HG03196 (cell line): ENCODE measurements at regions not wholly inside any gene's neighbourhood (a gene's known extent, or its start where the extent isn't known, plus 50 kb on each side); places are given as distances from the start of the nearest gene placed in this dataset.
"Not testable (repeated sequence)": the region's sequence is repeated elsewhere in the genome, so short reads cannot be mapped to it uniquely, and the experiment has no call there.

ENCODE experiments used
- ATAC-seq: cut with Tn5 transposase; IDR thresholded peaks from one replicate; pipeline ENCODE4 v1.9.1; 2021; ENCODE audit not compliant: unreplicated experiment

DNA sequence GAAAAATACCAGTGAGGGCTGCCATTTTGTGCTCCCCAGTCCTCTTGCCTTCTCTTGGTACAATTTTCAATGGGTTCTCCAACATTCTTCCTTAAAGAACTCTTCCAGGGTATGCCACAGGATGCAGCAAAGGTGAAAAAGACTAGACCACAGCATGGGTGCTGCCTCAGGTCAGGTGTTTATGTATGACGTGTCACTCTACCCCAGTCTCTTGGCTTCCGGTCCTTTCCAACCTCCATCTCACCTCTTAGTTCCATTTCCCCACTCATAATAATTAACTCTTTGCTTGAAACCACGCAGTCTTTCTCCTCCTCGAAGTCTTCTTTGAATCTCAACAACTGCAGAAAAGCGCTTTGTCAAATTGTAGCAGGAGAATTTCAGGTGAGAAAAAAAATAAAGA lies 104.7 kb upstream of the TBC1D5 start:
- no peak for ATAC-seq

DNA sequence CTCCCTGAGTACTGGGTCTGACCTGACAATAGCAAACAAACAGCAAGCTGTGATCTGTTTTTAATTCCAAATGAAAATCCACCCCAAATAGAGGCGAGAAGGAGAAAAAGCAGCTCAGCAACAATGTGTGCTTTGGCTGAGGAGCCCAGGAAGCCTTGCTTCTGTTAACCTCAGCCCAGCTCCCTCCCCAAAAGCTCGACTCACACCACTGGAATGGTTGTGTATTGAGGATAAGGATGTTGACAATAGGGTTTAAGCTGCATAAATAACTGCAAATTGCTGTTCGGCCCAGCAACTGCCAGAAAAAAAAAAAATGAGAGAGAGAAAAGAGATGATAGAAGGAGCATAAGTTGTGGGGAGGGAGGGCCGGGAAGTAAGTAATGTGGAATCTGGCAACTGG lies 104.0 kb upstream of the TBC1D5 start:
- no peak for ATAC-seq

DNA sequence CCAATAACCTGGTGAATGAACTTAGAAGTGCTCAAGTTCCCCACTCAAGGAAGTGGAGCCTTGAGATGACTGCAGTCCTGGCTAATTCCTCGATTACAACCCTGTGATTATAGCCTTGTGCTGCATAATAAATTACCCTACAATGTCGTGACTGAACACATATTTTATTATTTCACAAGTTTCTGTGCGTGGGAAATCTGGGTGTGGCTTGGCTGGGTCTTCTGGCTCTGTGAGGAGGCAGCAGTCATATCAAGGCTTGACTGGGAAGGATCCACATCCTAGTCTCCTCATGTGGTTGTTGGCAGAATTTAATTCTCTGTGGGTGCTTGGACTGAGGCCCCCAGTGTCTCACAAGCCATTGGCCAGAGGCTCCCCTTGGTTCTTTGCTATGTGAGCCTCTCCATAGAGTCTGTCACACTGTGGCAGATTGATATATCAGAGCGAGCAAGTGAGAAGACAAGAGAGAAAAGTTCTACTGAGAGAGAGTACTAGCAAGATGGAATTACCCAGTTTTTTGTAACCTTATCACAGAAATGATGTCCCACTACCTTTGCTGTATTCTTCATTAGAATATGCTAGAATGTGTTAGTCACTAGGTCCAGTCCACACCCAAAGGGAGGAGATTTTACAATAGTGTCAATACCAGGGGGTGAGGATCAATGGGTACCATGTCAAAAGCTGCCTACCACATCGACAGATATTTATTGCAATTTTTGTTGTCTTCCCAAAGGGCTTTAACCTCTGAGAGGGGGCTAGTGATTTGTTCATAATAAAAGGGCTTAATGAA lies 102.8 kb upstream of the TBC1D5 start:
- ATAC-seq = no peak

DNA sequence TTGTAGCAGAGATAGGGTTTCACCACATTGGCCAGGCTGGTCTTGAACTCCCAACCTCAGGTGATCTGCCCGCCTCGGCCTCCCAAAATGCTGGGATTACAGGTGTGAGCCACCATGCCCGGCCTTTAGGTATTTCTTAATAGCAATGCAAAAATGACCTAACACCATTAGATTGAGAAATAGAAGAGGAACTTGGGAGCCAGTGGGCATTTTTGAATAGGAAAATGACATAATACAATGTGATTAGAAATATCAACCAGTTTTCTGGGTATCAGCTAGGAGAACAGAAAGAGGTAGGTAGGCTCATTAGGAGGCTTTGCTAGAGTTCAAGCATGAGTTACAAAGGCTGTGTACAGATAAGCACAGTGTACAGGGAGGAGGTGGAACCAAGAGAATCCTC lies 101.8 kb upstream of the TBC1D5 start:
- no peak for ATAC-seq

DNA sequence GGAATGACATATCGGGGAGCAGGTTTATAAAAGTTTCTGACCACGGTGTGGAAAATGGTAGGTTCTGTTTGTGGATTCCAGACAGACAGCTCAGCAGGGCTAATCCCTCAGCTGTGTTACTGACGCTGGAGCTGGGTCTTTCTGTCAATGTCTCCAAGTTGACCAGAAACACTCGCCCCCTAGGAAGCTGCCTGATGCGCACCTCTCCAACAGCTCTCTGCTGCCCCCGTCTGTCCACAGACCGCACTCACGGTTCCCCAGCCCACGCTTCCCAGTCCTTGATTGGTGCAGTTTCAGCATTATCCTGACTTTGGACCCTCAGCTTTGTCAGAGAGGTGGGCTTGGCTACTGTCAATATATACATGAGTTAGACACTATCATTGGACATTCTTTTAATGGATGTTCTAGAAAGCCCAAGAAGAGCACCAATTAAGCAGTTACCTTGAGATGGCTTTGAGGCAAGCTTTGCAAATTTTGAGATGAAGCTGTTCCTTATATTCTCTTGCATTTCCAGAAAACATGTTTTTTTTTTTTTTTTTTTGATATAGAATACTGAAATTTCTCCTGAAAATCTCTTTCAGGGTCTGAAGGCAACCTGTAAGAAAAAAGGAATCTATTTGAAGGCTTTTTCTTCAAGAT lies 98.9 kb upstream of the TBC1D5 start:
- peak; percentile 79 for ATAC-seq

DNA sequence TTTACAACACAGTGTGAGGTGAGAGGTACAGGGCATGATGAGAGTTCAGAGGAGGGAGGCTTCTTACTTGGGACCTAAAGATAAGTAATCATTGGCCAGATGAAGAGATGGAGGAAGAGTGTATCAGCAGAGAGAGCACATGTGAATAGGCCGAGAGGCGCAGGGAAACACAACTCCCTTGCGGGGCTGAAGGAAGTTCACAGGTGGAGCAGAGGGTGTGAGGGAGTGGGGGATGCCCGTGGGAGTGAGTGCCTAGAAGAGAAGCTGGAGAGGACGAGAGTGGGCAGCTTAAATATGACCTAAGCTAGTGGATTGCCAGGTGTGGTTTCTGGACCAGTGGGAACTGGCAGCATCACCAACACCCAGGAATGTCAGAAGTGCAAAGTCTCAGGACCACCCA lies 98.2 kb upstream of the TBC1D5 start:
- ATAC-seq = no peak

DNA sequence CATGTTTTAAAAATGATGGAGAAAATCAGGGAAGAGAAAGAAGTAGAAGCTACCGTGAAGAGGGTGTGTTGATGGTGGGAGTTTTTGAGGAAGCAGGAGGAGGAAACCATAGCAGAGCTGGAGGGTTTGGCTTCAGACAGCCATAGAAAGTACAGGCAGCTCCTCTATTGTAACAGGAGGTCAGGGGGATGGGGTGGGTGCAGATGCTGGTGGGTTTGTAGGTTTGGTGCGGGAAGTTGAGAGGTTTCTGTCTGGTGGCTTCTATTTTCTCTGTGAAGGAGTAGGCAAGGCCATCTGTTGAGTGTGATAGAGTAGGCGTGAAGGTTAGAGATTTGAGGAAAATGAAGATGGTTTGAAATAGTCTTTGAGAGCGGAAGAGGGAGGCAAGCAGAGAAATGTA lies 97.7 kb upstream of the TBC1D5 start:
- no peak for ATAC-seq

DNA sequence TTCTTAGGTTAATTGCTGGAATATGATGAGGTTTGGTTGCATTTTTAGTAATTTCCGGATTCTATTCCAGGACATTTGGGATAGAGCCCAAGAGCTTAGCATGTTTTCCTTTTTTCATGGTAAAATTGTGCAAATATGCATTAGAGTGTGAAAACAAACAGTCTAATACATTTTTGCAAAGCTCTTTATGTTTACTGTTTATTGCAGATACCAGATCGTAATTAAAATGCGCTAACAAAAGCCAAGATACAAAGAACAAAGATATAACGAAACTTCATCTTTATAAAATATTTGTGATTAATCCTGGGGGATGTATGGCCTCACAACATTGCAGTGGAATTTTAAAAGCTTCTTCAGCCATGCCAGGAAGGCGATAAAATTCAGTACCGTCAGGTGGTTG lies 94.5 kb upstream of the TBC1D5 start:
- ATAC-seq = no peak

DNA sequence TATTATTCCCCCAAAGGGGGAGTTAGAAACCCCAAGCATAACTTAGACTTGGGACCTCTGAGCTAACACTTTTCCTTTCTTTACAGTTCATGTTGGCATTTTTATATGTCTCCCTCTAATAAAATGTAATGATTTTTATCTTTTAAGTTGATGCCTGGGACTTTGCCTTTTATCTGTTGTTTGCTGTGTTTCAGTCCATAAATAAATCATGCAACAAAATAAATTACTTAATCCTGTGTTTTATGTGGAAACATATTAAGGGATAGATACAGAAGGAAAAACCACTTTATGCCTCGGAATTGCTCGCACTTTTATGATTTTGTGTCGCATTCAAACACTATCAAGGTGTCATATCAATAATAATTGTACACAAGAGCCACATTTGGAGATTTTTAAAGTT lies 93.7 kb upstream of the TBC1D5 start:
- no peak for ATAC-seq

DNA sequence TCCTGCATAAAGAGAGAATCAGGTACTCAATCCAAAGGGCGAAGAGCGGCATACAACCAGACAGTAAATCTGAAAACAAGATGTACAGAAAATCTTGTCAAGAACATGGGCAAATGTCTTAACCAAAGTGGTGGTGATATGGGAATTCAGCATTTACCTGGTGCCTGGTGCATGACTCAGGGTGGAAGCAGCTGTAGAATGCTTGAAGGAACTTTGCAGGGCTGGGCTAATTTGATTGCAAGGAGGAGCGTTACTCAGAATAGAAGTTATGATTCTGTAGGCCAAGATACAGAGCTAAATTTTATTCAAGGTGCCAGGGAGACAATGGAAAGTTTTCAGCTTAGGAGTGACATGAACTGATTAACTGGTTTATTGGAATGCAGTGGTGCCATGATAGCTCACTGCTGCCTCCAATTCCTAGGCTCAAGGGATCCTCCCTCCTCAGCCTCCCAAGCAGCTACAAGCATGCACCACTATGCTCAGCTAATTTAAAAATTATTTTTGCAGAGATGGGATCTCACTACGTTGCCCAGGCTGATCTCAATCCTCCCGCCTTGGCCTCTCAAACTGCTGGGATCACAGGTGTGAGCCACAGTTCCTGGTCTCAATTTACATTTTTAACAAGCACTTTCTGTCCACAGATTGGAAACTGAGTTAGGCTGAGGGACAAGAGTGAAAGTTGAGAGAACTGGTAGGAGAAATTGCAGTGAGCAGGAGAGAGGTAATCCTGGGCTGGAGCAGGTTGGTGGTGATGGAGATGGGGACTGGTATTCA lies 91.5 kb upstream of the TBC1D5 start:
- ATAC-seq = no peak

DNA sequence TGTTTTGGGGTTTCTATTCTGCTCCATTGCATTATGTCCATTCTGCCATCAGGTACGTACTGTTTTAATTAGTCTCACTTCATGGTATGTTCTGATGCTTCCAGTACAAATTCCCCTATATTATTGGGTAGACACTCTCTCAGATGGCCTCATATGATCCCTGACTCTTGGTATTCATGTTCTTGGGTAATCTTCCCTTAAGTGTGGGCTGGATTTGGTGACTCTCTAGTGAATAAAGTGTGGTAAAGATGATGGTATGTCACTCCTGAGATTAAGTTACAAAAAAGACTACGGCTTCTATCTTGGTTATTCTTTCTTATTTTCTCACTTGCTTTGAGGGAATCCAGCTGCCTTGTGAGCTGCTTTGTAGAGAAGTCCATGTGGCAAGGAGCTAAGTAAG lies 89.6 kb upstream of the TBC1D5 start:
- no peak for ATAC-seq

DNA sequence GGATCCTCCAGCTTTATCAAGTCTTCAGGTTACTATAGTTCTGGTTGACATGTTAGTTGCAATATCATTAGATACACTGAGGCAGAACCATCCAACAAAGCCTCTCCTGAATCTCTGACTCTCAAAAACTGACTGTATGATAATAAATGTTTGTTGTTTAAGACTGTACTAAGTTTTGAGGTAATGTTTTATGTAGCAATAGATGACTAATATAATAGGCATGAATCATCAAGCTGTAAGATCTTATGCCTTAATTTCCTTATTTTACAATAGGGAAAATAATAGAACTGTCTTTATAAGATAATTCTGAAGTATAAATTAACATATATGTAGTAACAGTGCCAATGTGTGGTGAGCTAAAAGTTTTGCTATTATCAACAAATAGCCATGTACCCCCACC lies 88.9 kb upstream of the TBC1D5 start:
- ATAC-seq = no peak

DNA sequence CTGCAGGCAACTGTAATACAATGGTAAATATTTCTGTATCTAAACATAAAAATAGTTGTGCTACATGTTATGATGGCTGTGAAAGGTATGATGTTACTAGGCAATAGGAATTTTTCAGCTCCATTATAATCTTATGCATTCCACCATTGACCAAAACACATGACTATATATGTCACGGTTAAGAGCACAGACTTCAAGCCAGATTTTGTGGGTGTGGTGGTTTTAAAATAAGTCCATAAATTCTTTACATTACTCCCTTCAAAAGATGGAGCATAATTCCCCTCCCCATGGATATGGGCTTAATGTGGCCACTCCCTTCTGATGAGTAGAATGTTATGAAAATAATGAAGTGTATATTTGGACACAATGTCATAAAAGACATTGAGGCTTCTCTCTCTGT lies 88.4 kb upstream of the TBC1D5 start:
- no peak for ATAC-seq

DNA sequence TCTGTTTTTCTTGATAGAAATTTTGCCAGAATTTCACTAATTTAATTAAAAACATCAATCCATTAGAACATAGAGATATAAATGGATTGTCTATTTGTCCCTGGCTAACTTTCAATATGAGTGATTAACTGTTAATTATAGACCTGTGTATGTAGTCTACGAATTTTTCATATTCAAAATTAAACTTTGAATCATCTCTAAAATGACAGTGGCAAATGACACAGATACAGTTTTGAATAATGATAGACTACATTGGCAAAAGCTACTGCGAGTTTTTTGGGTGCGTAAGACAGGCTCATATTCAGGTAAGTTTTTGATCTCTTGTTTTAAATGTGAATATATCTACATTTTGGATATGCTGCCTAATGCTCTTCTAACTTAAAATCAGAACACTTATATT lies 86.0 kb upstream of the TBC1D5 start:
- no peak for ATAC-seq

DNA sequence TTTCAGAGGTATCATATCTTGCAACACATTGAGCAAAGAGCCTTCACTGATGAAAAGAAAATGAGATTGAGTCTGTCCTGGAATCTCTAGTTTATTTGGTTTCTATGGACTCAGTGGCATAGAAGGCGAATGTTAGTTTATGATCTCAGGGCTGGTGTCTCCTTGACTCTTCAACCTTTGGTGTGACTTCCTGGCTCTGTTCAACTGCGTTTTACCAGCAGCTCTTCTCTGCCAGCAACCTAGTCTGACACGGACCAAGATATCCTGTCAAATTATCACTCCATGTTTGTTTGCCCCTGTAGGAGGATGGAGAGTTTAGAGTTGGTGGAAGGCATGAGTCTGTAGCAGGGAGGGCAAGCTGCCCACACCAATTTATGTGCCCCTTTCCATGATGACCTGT lies 82.9 kb upstream of the TBC1D5 start:
- ATAC-seq = no peak

DNA sequence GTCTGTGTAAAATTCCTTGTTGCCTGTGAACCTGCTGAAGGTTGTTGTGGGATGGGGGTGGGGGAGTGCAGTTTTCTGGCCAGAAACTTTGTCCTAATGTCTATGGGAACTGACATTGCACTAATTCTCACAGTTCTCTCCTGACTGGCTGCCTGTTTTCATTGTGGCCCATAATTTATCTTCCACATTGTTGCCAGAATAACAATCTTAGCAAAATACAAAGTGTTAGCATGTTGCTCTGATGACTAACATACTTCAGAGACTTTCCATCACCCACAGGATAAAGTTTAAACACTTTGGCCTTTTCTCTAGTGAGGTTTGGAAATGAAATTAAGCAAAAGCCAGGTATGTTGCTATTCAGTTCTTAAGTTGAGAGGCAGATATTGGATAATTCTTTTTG lies 81.4 kb upstream of the TBC1D5 start:
- ATAC-seq = no peak

DNA sequence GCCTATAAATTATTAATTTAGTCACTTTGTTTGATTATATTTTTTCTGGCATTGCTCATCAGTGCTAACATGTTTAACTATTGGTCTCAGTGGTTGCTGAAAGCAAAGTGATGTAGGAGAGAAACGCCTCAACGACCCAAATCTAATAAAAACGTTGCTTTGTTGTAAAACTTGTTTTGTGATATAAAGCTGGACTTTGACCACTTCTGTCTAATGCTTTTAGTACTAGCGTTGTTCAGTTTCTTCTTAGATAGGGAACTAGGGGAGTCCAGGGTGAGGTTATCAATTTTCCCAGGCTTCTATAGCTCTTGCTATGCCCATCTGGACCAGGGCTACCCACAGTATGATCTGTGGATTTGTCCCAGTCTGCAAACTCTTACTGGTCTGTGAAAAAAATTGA lies 80.6 kb upstream of the TBC1D5 start:
- no peak for ATAC-seq

DNA sequence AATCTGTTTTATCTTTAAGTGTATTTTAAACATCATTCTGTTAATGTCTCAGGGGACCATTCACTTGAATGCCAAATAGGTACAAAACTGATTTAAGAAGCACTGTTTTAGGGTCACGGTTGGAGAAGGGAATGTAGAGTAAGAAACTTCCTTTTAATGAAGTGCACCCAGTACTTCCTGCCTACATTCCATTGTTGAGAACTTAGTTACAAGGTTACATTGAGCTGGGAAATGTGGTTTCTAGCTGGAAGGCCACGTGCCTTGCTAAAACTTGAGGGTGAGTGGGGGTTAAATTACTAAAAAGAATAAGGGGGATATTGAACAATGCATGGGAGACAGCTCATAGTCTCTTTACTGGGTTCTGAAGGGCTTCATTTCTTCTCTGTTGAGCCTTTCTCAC lies 78.3 kb upstream of the TBC1D5 start:
- no peak for ATAC-seq

DNA sequence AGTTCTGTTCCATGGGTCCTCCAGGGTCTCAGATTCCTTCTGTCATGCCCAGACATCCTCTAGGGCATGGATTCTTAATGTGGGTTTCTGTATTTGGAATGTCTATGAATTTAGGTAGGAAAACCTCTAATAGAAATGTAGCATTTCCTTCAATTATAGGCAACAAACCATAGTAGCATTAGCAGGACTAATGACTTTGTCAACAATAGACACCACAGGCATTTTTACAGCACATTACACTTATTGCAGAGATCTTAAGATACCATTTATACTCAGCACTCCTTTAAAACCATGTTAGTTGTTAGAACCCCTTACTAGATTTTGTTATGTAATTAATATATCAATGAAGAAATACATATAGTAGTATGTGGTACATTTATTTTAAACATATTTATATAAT lies 77.8 kb upstream of the TBC1D5 start:
- no peak for ATAC-seq

DNA sequence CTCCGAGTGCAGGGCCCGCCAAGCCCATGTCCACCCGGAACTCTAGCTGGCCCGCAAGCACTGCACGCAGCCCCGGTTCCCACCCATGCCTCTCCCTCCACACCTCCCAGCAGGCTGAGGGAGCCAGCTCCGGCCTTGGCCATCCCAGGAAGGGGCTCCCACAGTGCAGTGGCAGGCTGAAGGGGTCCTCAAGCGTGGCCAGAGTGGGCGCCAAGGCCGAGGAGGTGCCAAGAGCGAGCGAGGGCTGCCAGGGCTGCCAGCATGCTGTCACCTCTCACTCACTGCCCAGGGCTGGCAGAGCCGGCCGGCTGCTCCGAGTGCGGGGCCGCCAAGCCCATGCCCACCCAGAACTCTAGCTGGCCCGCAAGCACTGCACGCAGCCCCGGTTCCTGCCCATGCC lies 75.5 kb upstream of the TBC1D5 start:
- not testable (repeated sequence) for ATAC-seq

DNA sequence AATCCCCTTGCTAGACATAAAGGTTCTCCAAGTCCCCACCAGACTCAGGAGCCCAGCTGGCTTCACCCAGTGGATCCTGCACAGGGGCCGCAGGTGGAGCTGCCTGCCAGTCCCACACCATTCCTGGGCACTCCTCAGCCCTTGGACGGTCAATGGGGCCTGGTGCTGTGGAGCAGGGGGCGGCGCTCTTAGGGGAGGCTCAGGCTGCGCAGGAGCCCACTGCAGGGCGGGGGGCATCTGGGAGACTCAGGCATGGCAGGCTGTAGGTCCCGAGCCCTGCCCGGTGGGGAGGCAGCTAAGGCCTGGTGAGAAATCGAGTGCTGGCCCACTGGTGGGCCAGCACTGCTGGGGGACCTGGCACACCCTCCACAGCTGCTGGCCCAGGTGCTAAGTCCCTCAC lies 75.1 kb upstream of the TBC1D5 start:
- ATAC-seq = no peak

DNA sequence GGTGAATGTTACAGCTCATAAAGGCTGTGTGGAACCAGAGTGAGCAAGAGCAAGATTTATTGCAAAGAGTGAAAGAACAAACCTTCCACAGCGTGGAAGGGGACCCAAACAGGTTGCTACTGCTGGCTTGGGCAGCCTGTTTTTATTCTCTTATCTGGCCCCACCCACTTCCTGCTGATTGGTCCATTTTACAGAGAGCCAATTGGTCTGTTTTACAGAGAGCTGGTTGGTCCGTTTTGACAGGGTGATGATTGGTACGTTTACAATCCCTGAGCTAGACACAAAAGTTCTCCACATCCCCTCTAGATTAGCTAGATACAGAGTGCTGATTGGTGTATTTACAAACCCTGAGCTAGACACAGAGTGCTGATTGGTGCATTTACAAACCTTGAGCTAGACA lies 74.4 kb upstream of the TBC1D5 start:
- ATAC-seq = not testable (repeated sequence)
